Suprapubic skin (tissue), 4 donors: ENCODE measurements at regions not wholly inside any gene's neighbourhood (a gene's known extent, or its start where the extent isn't known, plus 50 kb on each side); places are given as distances from the start of the nearest gene placed in this dataset.

ENCODE experiments used
- CTCF ChIP-seq, 2 donors: fragments of 200-600 bp in 1 of 2; fragments of 450-650 bp in 1 of 2; sonication (generic) in 1 of 2; IDR thresholded peaks; one replicate each; pipeline ENCODE4 v1.5.1; 2016 to 2019; ENCODE audit warnings: antibody characterized with exemption in 2 of 2, mild to moderate bottlenecking in 1 of 2, moderate library complexity in 1 of 2
- POLR2A ChIP-seq, 2 donors: fragments of 450-650 bp; IDR thresholded peaks; one replicate each; pipeline ENCODE4 v1.6.1; 2017; ENCODE audit warnings: antibody characterized with exemption in 2 of 2, mild to moderate bottlenecking in 2 of 2, moderate library complexity in 2 of 2
- POLR2AphosphoS5 ChIP-seq, 3 donors: sonication (generic); formaldehyde crosslinking; IDR thresholded peaks; one replicate each; pipeline ENCODE4 v1.6.1; 2017; ENCODE audit warnings: antibody characterized with exemption in 3 of 3

GRCh38 chr2:57217013-57217412 lies 829.6 kb upstream of the VRK2 start:
- TF ChIP-seq CTCF (IDR thresholded peaks at IDR 0.05) (no peak), POLR2A (IDR thresholded peaks at IDR 0.05) (no peak), POLR2AphosphoS5 (IDR thresholded peaks at IDR 0.05) (no peak)
